Central memory CD8-positive, alpha-beta T cell (primary cell): ENCODE measurements at regions not wholly inside any gene's neighbourhood (a gene's known extent, or its start where the extent isn't known, plus 50 kb on each side); places are given as distances from the start of the nearest gene placed in this dataset.

ENCODE experiments used
- ATAC-seq: fragments of 150-1000 bp; cut with Tn5 transposase; replicated peaks from 2 replicates; pipeline ENCODE4 v1.10.0; 2022; ENCODE audit warnings: mild to moderate bottlenecking, moderate FRiP score, moderate number of reproducible peaks; ENCODE audit not compliant: poor library complexity, severe bottlenecking; ENCODE audit errors: extremely low read depth
- DNase-seq, 2 donors: peaks; one replicate each; pipeline ENCODE4 v3.0.0; 2021; ENCODE audit warnings: low spot score in 2 of 2
- H3K27ac Mint-ChIP-seq: one replicate; pipeline ENCODE4 v1.8.0; 2022; ENCODE audit warnings: low read depth, mild to moderate bottlenecking, moderate library complexity, mixed read lengths
- H3K27me3 Mint-ChIP-seq: one replicate; pipeline ENCODE4 v1.8.0; 2022; ENCODE audit warnings: mixed read lengths
- H3K36me3 Mint-ChIP-seq: one replicate; pipeline ENCODE4 v1.8.0; 2022; ENCODE audit warnings: mild to moderate bottlenecking, moderate library complexity, mixed read lengths; ENCODE audit not compliant: insufficient read depth
- H3K4me1 Mint-ChIP-seq: one replicate; pipeline ENCODE4 v1.8.0; 2022; ENCODE audit warnings: mixed read lengths
- H3K4me3 Mint-ChIP-seq: one replicate; pipeline ENCODE4 v1.8.0; 2022; ENCODE audit warnings: mild to moderate bottlenecking, moderate library complexity, mixed read lengths
- H3K9me3 Mint-ChIP-seq: one replicate; pipeline ENCODE4 v1.8.0; 2022; ENCODE audit warnings: mixed read lengths

DNA sequence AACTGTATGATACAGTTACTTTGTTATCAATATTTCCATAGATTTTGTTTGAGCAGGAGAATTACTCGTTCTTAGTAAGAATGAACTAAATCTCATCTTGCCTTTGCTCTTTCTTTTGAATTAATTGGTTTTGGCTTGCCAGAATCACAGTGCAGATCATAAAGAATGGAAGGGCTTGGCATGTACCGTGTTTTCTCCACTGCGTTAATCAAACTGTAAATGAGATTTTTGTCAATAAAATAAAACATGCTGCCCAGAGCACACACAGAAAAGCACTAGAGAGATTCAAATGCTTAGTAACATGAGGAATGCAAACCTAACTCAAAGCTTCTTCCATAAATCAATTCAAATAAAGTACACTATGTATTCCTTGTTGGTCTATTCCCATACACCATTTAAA lies 229.6 kb upstream of the CDH2 start:
- no peaks in the 10 kb centered on the region for H3K27me3 Mint-ChIP-seq
- peaks cover 8% of the 10 kb centered on the region for H3K9me3 Mint-ChIP-seq
- DNase-seq, result no peak
- H3K36me3 Mint-ChIP-seq, result no peaks in the 10 kb centered on the region
- H3K4me1 Mint-ChIP-seq, result no peaks in the 10 kb centered on the region
- ATAC-seq, result no peak
- H3K27ac Mint-ChIP-seq, result no peak overlapping the region
- no peak overlapping the region for H3K4me3 Mint-ChIP-seq

DNA sequence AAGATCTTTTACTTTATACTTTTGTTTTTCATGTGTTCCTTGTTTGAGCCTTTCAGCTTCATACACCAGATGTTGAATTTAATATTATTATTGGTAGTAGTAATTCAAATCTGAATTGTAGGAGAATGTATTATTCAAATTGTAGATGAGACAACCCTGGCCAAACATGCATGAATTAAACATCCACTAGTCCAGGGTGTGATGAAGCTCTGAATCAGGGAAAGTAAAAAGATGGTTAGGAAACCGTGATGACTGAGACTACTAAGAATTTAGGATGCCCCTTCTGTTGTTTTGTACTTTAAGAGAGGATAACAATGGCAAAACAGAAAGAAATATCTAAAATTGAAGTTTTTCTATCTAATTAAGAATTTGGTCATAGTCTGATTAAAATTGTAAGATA lies 227.8 kb upstream of the CDH2 start:
- H3K27me3 Mint-ChIP-seq, result no peaks in the 10 kb centered on the region

DNA sequence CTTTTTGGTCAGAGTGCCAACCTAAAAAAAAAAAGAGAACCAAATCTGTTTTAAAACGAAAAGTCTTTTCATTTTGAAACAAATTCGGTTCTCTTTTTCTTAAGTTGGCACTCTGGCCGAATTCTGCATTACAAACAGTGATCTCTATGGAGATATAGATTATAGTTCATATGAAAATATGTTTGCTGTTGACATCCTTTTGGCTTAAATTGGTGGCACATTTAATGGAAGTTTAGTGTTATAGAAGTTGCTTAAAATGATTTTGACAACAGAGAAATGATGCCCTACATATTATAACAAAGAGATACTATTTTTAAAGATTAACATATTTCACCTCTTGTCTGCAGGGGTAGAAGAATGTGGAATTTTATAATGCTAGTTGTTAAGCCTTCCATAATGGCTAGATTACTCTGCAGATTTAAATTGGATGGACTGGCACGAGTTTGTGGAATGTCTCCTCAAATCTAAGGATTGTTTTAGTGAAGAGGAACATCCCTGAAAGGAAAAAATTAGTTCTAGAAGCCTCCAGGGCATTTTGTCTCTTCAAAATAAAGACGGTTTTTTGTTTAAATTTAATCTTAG lies 222.9 kb upstream of the CDH2 start:
- peaks cover 8% of the 10 kb centered on the region for H3K9me3 Mint-ChIP-seq
- no peak overlapping the region for H3K4me3 Mint-ChIP-seq
- H3K4me1 Mint-ChIP-seq, result no peaks in the 10 kb centered on the region
- DNase-seq (no peak), ATAC-seq (no peak)
- no peaks in the 10 kb centered on the region for H3K36me3 Mint-ChIP-seq
- no peaks in the 10 kb centered on the region for H3K27me3 Mint-ChIP-seq
- no peak overlapping the region for H3K27ac Mint-ChIP-seq

More for the DNA sequence above, 227.8 kb upstream of the CDH2 start:
- ATAC-seq (no peak), DNase-seq (no peak)
- Mint-ChIP-seq H3K9me3 (peaks cover 8% of the 10 kb centered on the region), H3K27ac (no peak overlapping the region), H3K36me3 (no peaks in the 10 kb centered on the region), H3K4me3 (no peak overlapping the region), H3K4me1 (no peaks in the 10 kb centered on the region)

DNA sequence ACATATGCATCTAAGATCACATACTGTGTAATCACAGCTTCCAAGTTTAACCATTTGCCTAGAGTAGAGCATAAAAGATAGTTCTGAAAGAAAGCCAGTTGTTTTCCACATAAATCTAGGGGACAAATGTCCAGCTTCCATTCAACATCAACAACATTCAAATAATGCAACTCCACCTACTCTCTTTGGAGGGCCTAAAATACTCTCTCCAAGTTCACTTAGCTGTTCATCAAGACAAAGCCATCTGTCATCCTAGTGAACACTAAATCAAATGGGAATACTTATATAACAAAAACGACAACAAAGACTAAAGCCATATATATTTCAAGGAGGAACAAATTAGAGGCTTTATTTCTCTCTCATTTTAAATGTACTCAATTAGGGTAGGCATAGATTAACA lies 221.5 kb upstream of the CDH2 start:
- ATAC-seq, result no peak
- no peak overlapping the region for H3K27ac Mint-ChIP-seq
- no peaks in the 10 kb centered on the region for H3K4me1 Mint-ChIP-seq
- H3K36me3 Mint-ChIP-seq, result peaks cover 2% of the 10 kb centered on the region
- DNase-seq, result no peak
- peaks cover 16% of the 10 kb centered on the region for H3K9me3 Mint-ChIP-seq
- no peak overlapping the region for H3K4me3 Mint-ChIP-seq
- H3K27me3 Mint-ChIP-seq, result no peaks in the 10 kb centered on the region

GRCh38 chr18:28390022-28390421 lies 213.1 kb upstream of the CDH2 start:
- Mint-ChIP-seq H3K36me3 (peaks cover 2% of the 10 kb centered on the region), H3K27me3 (no peaks in the 10 kb centered on the region), H3K4me1 (no peaks in the 10 kb centered on the region), H3K9me3 (peaks cover 38% of the 10 kb centered on the region), H3K27ac (no peak overlapping the region), H3K4me3 (no peak overlapping the region)
- DNase-seq, result no peak
- ATAC-seq, result no peak

DNA sequence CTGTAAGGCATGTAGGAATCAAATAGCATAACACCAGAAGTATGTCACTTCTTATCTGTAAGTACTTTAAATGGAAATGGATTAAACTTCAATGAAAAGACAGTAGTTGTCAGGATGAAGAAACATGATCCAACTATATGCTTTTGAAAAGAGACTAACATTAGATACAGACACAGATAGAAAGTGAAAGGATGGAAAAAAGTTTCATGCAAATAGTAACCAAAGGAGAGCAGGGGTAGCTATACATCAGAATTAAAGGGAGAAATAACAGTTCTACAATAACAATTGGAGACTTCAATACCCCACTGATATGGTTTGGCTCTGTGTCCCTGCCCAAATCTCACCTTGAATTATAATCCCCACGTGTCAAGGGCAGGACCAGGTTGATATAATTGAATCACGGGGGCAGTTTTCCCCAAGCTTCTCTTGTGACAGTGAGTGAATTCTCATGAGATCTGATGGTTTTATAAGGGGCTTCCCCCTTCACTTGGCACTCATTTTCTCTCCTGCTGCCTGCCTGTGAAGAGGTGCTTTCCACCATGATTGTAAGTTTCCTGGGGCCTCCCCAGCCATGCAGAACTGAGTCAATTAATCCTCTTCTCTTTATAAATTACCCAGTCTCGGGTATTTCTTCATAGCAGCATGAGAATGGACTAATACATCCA lies 205.4 kb upstream of the CDH2 start:
- no peak for ATAC-seq
- H3K4me3 Mint-ChIP-seq, result no peak overlapping the region
- H3K4me1 Mint-ChIP-seq, result no peaks in the 10 kb centered on the region
- DNase-seq, result no peak
- no peaks in the 10 kb centered on the region for H3K36me3 Mint-ChIP-seq
- no peaks in the 10 kb centered on the region for H3K27me3 Mint-ChIP-seq
- H3K9me3 Mint-ChIP-seq, result peaks cover 9% of the 10 kb centered on the region
- H3K27ac Mint-ChIP-seq, result no peak overlapping the region

DNA sequence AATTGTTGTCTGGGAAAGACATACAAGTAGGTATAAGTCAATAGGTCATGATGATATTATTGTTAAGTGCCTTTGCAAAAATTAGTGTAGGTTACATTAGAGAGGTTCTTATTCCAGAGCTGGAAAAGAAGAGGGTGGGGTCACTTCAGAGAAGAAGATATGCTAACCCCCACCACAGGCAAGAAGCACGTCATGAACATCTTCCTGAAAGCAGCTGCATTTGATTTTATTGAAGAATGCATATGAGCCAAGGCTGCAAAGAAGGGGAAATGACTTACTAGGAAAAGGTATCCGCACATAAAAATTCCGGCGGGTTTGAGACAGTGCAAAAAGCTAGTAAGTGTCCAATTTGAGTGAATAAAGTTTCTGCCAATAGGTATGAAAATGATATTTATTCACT lies 195.3 kb upstream of the CDH2 start:
- ATAC-seq (no peak), DNase-seq (no peak)
- Mint-ChIP-seq H3K27ac (no peak overlapping the region), H3K4me1 (no peaks in the 10 kb centered on the region), H3K27me3 (no peaks in the 10 kb centered on the region), H3K36me3 (peaks cover 2% of the 10 kb centered on the region), H3K9me3 (peaks cover 25% of the 10 kb centered on the region), H3K4me3 (no peak overlapping the region)

DNA sequence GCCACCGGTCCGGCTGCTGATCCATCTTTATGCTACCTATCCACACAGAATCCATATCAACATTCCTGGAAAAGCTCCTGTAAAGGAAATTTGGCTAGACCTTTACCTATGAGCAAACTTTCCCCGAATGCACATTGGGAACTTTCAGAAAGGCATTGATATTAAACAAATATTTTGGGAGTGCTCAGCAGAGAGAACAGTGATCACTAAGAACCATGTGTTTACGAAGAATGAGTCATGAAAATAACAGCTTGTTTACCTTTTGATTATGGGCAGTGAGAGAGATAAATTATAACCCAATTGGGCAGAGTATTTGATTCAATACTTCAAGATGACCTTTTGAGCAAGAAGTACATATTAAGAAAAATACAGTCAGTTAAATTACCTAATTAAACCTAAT lies 189.7 kb upstream of the CDH2 start:
- H3K36me3 Mint-ChIP-seq, result no peaks in the 10 kb centered on the region
- no peaks in the 10 kb centered on the region for H3K4me1 Mint-ChIP-seq
- no peak overlapping the region for H3K4me3 Mint-ChIP-seq
- no peak for ATAC-seq
- DNase-seq, result no peak
- H3K9me3 Mint-ChIP-seq, result peaks cover 23% of the 10 kb centered on the region
- no peak overlapping the region for H3K27ac Mint-ChIP-seq
- no peaks in the 10 kb centered on the region for H3K27me3 Mint-ChIP-seq

- ATAC-seq (no peak), DNase-seq (no peak)
- Mint-ChIP-seq H3K27me3 (no peaks in the 10 kb centered on the region), H3K36me3 (no peaks in the 10 kb centered on the region), H3K4me3 (no peak overlapping the region), H3K27ac (no peak overlapping the region), H3K4me1 (no peaks in the 10 kb centered on the region), H3K9me3 (peaks cover 23% of the 10 kb centered on the region)
Observed at GRCh38 chr18:28365411-28365831, 188.5 kb upstream of the CDH2 start.

DNA sequence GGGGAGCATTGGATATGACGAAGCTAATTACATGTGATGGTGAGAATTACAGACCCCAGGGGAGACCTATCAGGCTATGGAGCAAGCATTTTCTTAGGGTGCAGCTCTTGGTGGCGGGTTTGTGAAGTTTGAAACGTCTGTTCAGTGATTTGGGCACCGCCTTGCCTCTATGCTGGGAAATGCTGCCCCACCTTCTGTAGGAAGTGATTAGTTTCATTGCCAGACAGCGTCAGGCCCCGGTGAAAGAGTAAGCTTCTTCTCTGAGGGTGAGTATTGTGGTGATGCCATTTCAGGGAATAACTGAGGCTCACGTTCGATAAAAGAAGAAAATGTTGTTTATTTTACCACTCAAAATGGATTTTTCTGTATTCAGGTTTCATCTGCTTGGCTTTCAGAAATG lies 186.2 kb upstream of the CDH2 start:
- DNase-seq (no peak), ATAC-seq (no peak)
- Mint-ChIP-seq H3K4me1 (no peaks in the 10 kb centered on the region), H3K9me3 (peaks cover 13% of the 10 kb centered on the region), H3K4me3 (no peak overlapping the region), H3K27me3 (no peaks in the 10 kb centered on the region), H3K36me3 (no peaks in the 10 kb centered on the region), H3K27ac (no peak overlapping the region)

DNA sequence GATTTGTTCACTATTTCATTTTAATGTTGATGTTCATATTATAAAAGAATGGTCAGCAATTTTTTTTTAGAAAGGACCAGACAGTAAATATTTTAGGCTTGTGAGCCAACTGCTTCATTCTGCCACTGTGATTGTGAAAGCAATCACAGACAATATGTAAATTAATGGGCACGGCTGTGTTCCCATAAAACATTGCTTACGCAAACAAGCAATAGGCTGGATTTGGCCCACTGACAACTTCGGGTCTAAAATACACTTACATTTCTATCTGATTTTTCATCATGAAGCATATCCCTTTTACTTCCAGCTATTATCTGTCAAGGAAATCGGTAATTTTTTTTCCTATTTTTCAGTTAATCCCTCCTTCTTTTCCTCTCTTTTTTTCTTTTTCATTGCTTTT lies 182.2 kb upstream of the CDH2 start:
- ATAC-seq, result no peak
- Mint-ChIP-seq H3K4me3 (no peak overlapping the region), H3K4me1 (no peaks in the 10 kb centered on the region), H3K36me3 (no peaks in the 10 kb centered on the region), H3K9me3 (peaks cover 10% of the 10 kb centered on the region), H3K27me3 (no peaks in the 10 kb centered on the region), H3K27ac (no peak overlapping the region)
- DNase-seq, result no peak

- Mint-ChIP-seq H3K27me3 (no peaks in the 10 kb centered on the region), H3K36me3 (no peaks in the 10 kb centered on the region), H3K4me3 (no peak overlapping the region), H3K9me3 (peaks cover 10% of the 10 kb centered on the region), H3K4me1 (no peaks in the 10 kb centered on the region), H3K27ac (no peak overlapping the region)
- no peak for DNase-seq
- no peak for ATAC-seq
Observed at GRCh38 chr18:28357766-28358401, 181.0 kb upstream of the CDH2 start.

- Mint-ChIP-seq H3K27ac (no peak overlapping the region), H3K27me3 (no peaks in the 10 kb centered on the region), H3K9me3 (no peaks in the 10 kb centered on the region), H3K4me3 (no peak overlapping the region), H3K4me1 (no peaks in the 10 kb centered on the region), H3K36me3 (no peaks in the 10 kb centered on the region)
- DNase-seq (no peak), ATAC-seq (no peak)
Observed at GRCh38 chr18:28350821-28351220, 173.9 kb upstream of the CDH2 start.
